Heart left ventricle (tissue), 16 donors: ENCODE measurements at regions not wholly inside any gene's neighbourhood (a gene's known extent, or its start where the extent isn't known, plus 50 kb on each side); places are given as distances from the start of the nearest gene placed in this dataset.
A peak's percentile ranks its signal among the peaks of the same experiment; 100 is the strongest.

Source experiments
- ATAC-seq, 4 donors: fragments of 200-7000 bp; cut with Tn5 transposase; one replicate each; pipeline ENCODE4 v1.9.1; 2020 to 2022; ENCODE audit warnings: moderate library complexity in 4 of 4, mild to moderate bottlenecking in 3 of 4, moderate number of reproducible peaks in 1 of 4
- DNase-seq, 5 donors: peaks; one replicate each; pipeline ENCODE4 v3.0.0-alpha.2; 2020
- H3K27ac ChIP-seq, 12 donors: fragments of 200-600 bp; sonication (generic) in 4 of 12; one replicate each; pipeline versions ENCODE4 v1.5.0 to v1.8.0; 2016 to 2022; ENCODE audit warnings: mild to moderate bottlenecking in 2 of 12
- H3K27me3 ChIP-seq, 9 donors: fragments of 200-600 bp; sonication (generic) in 2 of 9; one replicate each; pipeline versions ENCODE4 v1.5.1 to v1.8.0; 2016 to 2022; ENCODE audit warnings: mild to moderate bottlenecking in 3 of 9
- H3K36me3 ChIP-seq, 9 donors: fragments of 200-600 bp; sonication (generic) in 2 of 9; one replicate each; pipeline versions ENCODE4 v1.5.0 to v1.8.0; 2018 to 2022; ENCODE audit warnings: mild to moderate bottlenecking in 2 of 9
- H3K4me1 ChIP-seq, 12 donors: fragments of 200-600 bp; sonication (generic) in 4 of 12; one replicate each; pipeline versions ENCODE4 v1.5.0 to v1.8.0; 2016 to 2022; ENCODE audit warnings: mild to moderate bottlenecking in 3 of 12
- H3K4me3 ChIP-seq, 12 donors: fragments of 200-600 bp; sonication (generic) in 4 of 12; one replicate each; pipeline versions ENCODE4 v1.5.0 to v1.8.0; 2017 to 2022; ENCODE audit warnings: mild to moderate bottlenecking in 9 of 12, moderate library complexity in 4 of 12
- H3K9me3 ChIP-seq, 12 donors: fragments of 200-600 bp; sonication (generic) in 4 of 12; one replicate each; pipeline versions ENCODE4 v1.5.0 to v1.8.0; 2016 to 2022; ENCODE audit warnings: mild to moderate bottlenecking in 1 of 12
- CTCF ChIP-seq, 12 donors: fragments of 200-600 bp; sonication (generic) in 4 of 12; IDR thresholded peaks; one replicate each; pipeline versions ENCODE4 v1.5.0 to v1.8.0; 2018 to 2022; ENCODE audit warnings: antibody characterized with exemption in 12 of 12, mild to moderate bottlenecking in 5 of 12
- POLR2A ChIP-seq, 2 donors: fragments of 450-650 bp; IDR thresholded peaks; one replicate each; pipeline ENCODE4 v1.6.1; 2017; ENCODE audit warnings: antibody characterized with exemption in 2 of 2, mild to moderate bottlenecking in 2 of 2, moderate library complexity in 2 of 2
- WGBS, 4 donors: extraction: QIAGEN DNeasy Blood & Tissue Kit in 2 of 4; methylation state at CpG; one replicate each; pipeline versions ENCODE4 v1.1.5 to v1.1.7; 2013 to 2018; 5-methylcytosine and 5-hydroxymethylcytosine counted together
- intact Hi-C, 10 donors: fragments of 100-400 bp; cut with DNase I; formaldehyde crosslinking; loops; one replicate each; pipeline versions ENCODE4 v1.11.1 to v1.14.2; 2022
- donor health status: ischemic (EF 13 %, LVEDD 7.1; RV severe dilation, severe dysfunction).
- donor health status: healthy with polysubstance abuse.
- donor health status: DM: no; HTN: yes; CAD: no.
- donor health status: DM: no; HTN: no; CAD: no.
- donor health status: ischemic (EF 25% LVEDD 6.9; RV normal size, moderate dysfunction).
- donor health status: ischemic (EF 25% LVEDD 5.7; RV mildly dilated, moderate dysfunction).
- donor health status: healthy.
- donor health status: DM: yes; HTN: yes; CAD: no.
- donor health status: ischemic (EF 35%, LVEDD 5.7; RV mildly dilated, moderate dysfunction).
- donor health status: nonischemic (EF 11% LVEDD 7.7; RV severe dilation, severe dysfunction).
- donor health status: DM: yes; HTN: yes; CAD: no.
- donor health status: PGD.
- donor health status: ischemic (EF 29% LVEDD 5.4; RV normal size, mild dysfunction).
- donor health status: nonischemic (EF 23%, LVEDD 6.1; RV moderate dilation, normal function).

- no peak for ATAC-seq
- TF ChIP-seq CTCF (IDR thresholded peaks at IDR 0.05) (no peak), POLR2A (IDR thresholded peaks at IDR 0.05) (no peak)
- Histone ChIP-seq H3K4me3 (no peak overlapping the region), H3K27me3 (no peaks in the 10 kb centered on the region), H3K36me3 (no peaks in the 10 kb centered on the region), H3K9me3 (no peaks in the 10 kb centered on the region), H3K27ac (peak overlapping the region in 1 of 12 donors; percentile 50), H3K4me1 (peaks cover 0 to 37% (median 0%) of the 10 kb centered on the region in 12 donors)
- WGBS, 4 donors = 75 to 83% (median 81%) methylated on average over 2 of the region's 2 CpGs
- intact Hi-C loops = loop anchor here in 1 of 10 donors (10.0 kb wide), 1 partner anchor 811 kb away; the partner anchor contains the start of gene KCNJ1
- no peak for DNase-seq
These were observed 533.1 kb downstream of the ETS1 start for GRCh38 chr11:128053981-128054931.

GRCh38 chr11:128052912-128053641 lies 534.3 kb downstream of the ETS1 start:
- intact Hi-C loops = loop anchor here in 1 of 10 donors (10.0 kb wide), 1 partner anchor 812 kb away; the partner anchor contains the start of gene KCNJ1
- H3K4me3 ChIP-seq = no peak overlapping the region
- peaks cover 0 to 37% (median 0%) of the 10 kb centered on the region in 12 donors for H3K4me1 ChIP-seq
- ATAC-seq = peak in 1 of 4 donors; percentile 41
- 42 to 47% (median 45%) methylated on average over 2 of the region's 2 CpGs for WGBS, 4 donors
- no peak for DNase-seq
- no peaks in the 10 kb centered on the region for H3K9me3 ChIP-seq
- peak overlapping the region in 1 of 12 donors; percentile 50 for H3K27ac ChIP-seq
- TF ChIP-seq CTCF (IDR thresholded peaks at IDR 0.05) (no peak), POLR2A (IDR thresholded peaks at IDR 0.05) (no peak)
- no peaks in the 10 kb centered on the region for H3K27me3 ChIP-seq
- H3K36me3 ChIP-seq = no peaks in the 10 kb centered on the region

- peaks cover 0 to 19% (median 0%) of the 10 kb centered on the region in 12 donors for H3K4me1 ChIP-seq
- no peaks in the 10 kb centered on the region for H3K9me3 ChIP-seq
- H3K36me3 ChIP-seq = no peaks in the 10 kb centered on the region
- no peaks in the 10 kb centered on the region for H3K27me3 ChIP-seq
- no peak overlapping the region for H3K4me3 ChIP-seq
- H3K27ac ChIP-seq = no peak overlapping the region
- no peak for ATAC-seq
- intact Hi-C loops = no loop called here
- no peak for DNase-seq
- TF ChIP-seq POLR2A (IDR thresholded peaks at IDR 0.05) (no peak), CTCF (IDR thresholded peaks at IDR 0.05) (no peak)
- WGBS, 4 donors = 93 to 96% (median 94%) methylated on average over 4 of the region's 4 CpGs
These were observed 539.2 kb downstream of the ETS1 start for GRCh38 chr11:128048121-128048520.

- Histone ChIP-seq H3K9me3 (no peaks in the 10 kb centered on the region), H3K27ac (no peak overlapping the region), H3K4me1 (peaks cover 0 to 12% (median 0%) of the 10 kb centered on the region in 12 donors), H3K36me3 (no peaks in the 10 kb centered on the region), H3K4me3 (no peak overlapping the region), H3K27me3 (no peaks in the 10 kb centered on the region)
- 76 to 82% (median 77%) methylated on average over 4 of the region's 4 CpGs for WGBS, 4 donors
- TF ChIP-seq POLR2A (IDR thresholded peaks at IDR 0.05) = no peak
- TF ChIP-seq CTCF (IDR thresholded peaks at IDR 0.05) = no peak
- ATAC-seq = no peak
- intact Hi-C loops = no loop called here
- no peak for DNase-seq
These were observed 540.3 kb downstream of the ETS1 start for GRCh38 chr11:128047026-128047425.
